ENCODE measurements at regions not wholly inside any gene's neighbourhood (a gene's known extent, or its start where the extent isn't known, plus 50 kb on each side); places are given as distances from the start of the nearest gene placed in this dataset.

- no peak overlapping the region for H3K4me3 ChIP-seq
- no TSS peak for BruUV-seq (replicated peaks)
- SMC1A ChIA-PET (ENCODE audit: uncharacterized antibody, unreplicated experiment) = interaction anchor here (1.1 to 1.4 kb wide), 4 partner anchors 8 to 528 kb away, joined by 3 to 4 read pairs (median 3); no protein-coding TSS in a partner anchor
- DNase-seq (ENCODE audit: low read depth, low spot score) (no peak), FAIRE-seq (no peak), ATAC-seq (no peak)
- no peaks in the 10 kb centered on the region; the same call in 2 of the 3 replicates for H3K9me3 ChIP-seq (replicated peaks; ENCODE audit: control insufficient read depth, insufficient read depth, low read length)
- no peak overlapping the region for H2AFZ ChIP-seq (ENCODE audit: control insufficient read depth, low read depth, low read length)
- no peaks in the 10 kb centered on the region for H3K36me3 ChIP-seq (ENCODE audit: control insufficient read depth in 2 of 2, insufficient read depth in 2 of 2, low read length in 1 of 2)
- H3K4me1 ChIP-seq (ENCODE audit: control insufficient read depth, insufficient read depth, low read length) = no peaks in the 10 kb centered on the region
- no peaks in the 10 kb centered on the region for H4K20me1 ChIP-seq (ENCODE audit: control insufficient read depth, insufficient read depth)
- intact Hi-C loops (cut with micrococcal nuclease; ENCODE audit: unreplicated experiment) = no loop called here
- in situ Hi-C loops (cut with MboI) = no loop called here
- no peak overlapping the region for H3K9ac ChIP-seq (ENCODE audit: control insufficient read depth, insufficient read depth, low read length)
- no peak overlapping the region for H3K4me2 ChIP-seq (ENCODE audit: control insufficient read depth, insufficient read depth)
- RAD21 ChIA-PET (ENCODE audit: unreplicated experiment) = interaction anchor here (0.5 to 3.8 kb wide), 3 partner anchors 128 to 433 kb away, joined by 3 to 17 read pairs (median 4); no protein-coding TSS in a partner anchor
- POLR2A ChIA-PET = no interaction called here
- H3K27ac ChIP-seq (ENCODE audit: control insufficient read depth, insufficient read depth) = no peak overlapping the region
- H3K79me2 ChIP-seq (ENCODE audit: control insufficient read depth, insufficient read depth, low read length) = no peaks in the 10 kb centered on the region
- CTCF ChIA-PET = interaction anchor here (1.6 to 2.7 kb wide), 2 partner anchors 275 to 530 kb away, joined by 16 to 17 read pairs; no protein-coding TSS in a partner anchor
- 48% methylated on average over 13 of the region's 13 CpGs for WGBS (ENCODE audit: insufficient coverage, insufficient replicate concordance, low lambda C conversion rate, missing lambda C conversion rate)
- H3K27me3 ChIP-seq (replicated peaks in 1 of 2; ENCODE audit: control insufficient read depth in 2 of 2, insufficient read depth in 2 of 2, low read length in 1 of 2) = no peaks in the 10 kb centered on the region; a peak in 1 of 4 replicates
- no peak for TF ChIP-seq BMI1 (IDR thresholded peaks at IDR 0.05; ENCODE audit: borderline replicate concordance)
- no peak for TF ChIP-seq ZBTB33 (IDR thresholded peaks at IDR 0.05)
- TF ChIP-seq GATAD2B (conservative IDR thresholded peaks at IDR 0.05; ENCODE audit: low read depth) = no peak
- no peak for TF ChIP-seq CBX3 (IDR thresholded peaks at IDR 0.05; ENCODE audit: borderline replicate concordance, low read depth)
- no peak for TF ChIP-seq ZNF24 (IDR thresholded peaks at IDR 0.05)
- no peak for TF ChIP-seq ZNF217 (IDR thresholded peaks at IDR 0.05)
- TF ChIP-seq CBX5 (IDR thresholded peaks at IDR 0.05; ENCODE audit: low read depth) = no peak
- TF ChIP-seq ATF7 (IDR thresholded peaks at IDR 0.05; ENCODE audit: low read depth) = no peak
- TF ChIP-seq, protein P1, sequence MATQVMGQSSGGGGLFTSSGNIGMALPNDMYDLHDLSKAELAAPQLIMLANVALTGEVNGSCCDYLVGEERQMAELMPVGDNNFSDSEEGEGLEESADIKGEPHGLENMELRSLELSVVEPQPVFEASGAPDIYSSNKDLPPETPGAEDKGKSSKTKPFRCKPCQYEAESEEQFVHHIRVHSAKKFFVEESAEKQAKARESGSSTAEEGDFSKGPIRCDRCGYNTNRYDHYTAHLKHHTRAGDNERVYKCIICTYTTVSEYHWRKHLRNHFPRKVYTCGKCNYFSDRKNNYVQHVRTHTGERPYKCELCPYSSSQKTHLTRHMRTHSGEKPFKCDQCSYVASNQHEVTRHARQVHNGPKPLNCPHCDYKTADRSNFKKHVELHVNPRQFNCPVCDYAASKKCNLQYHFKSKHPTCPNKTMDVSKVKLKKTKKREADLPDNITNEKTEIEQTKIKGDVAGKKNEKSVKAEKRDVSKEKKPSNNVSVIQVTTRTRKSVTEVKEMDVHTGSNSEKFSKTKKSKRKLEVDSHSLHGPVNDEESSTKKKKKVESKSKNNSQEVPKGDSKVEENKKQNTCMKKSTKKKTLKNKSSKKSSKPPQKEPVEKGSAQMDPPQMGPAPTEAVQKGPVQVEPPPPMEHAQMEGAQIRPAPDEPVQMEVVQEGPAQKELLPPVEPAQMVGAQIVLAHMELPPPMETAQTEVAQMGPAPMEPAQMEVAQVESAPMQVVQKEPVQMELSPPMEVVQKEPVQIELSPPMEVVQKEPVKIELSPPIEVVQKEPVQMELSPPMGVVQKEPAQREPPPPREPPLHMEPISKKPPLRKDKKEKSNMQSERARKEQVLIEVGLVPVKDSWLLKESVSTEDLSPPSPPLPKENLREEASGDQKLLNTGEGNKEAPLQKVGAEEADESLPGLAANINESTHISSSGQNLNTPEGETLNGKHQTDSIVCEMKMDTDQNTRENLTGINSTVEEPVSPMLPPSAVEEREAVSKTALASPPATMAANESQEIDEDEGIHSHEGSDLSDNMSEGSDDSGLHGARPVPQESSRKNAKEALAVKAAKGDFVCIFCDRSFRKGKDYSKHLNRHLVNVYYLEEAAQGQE (IDR thresholded peaks at IDR 0.05; ENCODE audit: low read depth, low read length) = no peak
- TF ChIP-seq SRF (IDR thresholded peaks at IDR 0.05; ENCODE audit: low read depth in 2 of 2, low read length in 2 of 2) = no peak
- TF ChIP-seq, protein P2, sequence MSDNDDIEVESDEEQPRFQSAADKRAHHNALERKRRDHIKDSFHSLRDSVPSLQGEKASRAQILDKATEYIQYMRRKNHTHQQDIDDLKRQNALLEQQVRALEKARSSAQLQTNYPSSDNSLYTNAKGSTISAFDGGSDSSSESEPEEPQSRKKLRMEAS (IDR thresholded peaks at IDR 0.05; ENCODE audit: low read depth, low read length) = no peak
- no peak for TF ChIP-seq PML (IDR thresholded peaks at IDR 0.05; ENCODE audit: low read length)
- TF ChIP-seq CHD4 (IDR thresholded peaks at IDR 0.05) = no peak
- TF ChIP-seq BHLHE40 (IDR thresholded peaks at IDR 0.05; ENCODE audit: borderline replicate concordance in 1 of 2, low read depth in 2 of 2, low read length in 1 of 2) = no peak
- no peak for TF ChIP-seq EZH2 (IDR thresholded peaks at IDR 0.05; ENCODE audit: borderline replicate concordance, control insufficient read depth, low read depth, low read length)
- no peak for TF ChIP-seq CHD1 (IDR thresholded peaks at IDR 0.05; ENCODE audit: low read depth, low read length)
These were observed 162.0 kb upstream of the HAAO start for GRCh38 chr2:42954227-42954962.
